SK-N-SH (cell line): ENCODE measurements at regions not wholly inside any gene's neighbourhood (a gene's known extent, or its start where the extent isn't known, plus 50 kb on each side); places are given as distances from the start of the nearest gene placed in this dataset.

Experiments used
- CTCF ChIA-PET: fragments of 300-600, 350-600 bp; formaldehyde crosslinking; extraction: SDS; loops from one replicate; lab custom pipeline; 2021; lab: Yijun Ruan, JAX
- POLR2A ChIA-PET: fragments of 350-600 bp; sonication (Branson Sonifier 250); formaldehyde crosslinking; extraction: SDS; loops from one replicate; lab custom pipeline; 2020; ENCODE audit warnings: antibody characterized with exemption, inconsistent platforms; lab: Yijun Ruan, JAX
- DNase-seq: peaks from one replicate; pipeline ENCODE4 v3.0.0; 2012
- H2AFZ ChIP-seq: fragments of 200-600 bp; sonication (generic); 2 replicates; pipeline ENCODE4 v1.8.1; 2016; ENCODE audit warnings: antibody characterized with exemption, mild to moderate bottlenecking, low read depth
- H3F3A ChIP-seq: fragments of 200-600 bp; sonication (generic); replicated peaks from 2 replicates; pipeline ENCODE3; 2016; ENCODE audit warnings: antibody characterized with exemption, mild to moderate bottlenecking; ENCODE audit not compliant: insufficient read depth
- H3K27ac ChIP-seq, 2 experiments: fragments of 200-500 bp in 1 of 2; fragments of 200-600 bp in 1 of 2; sonication (Bioruptor generic) in 1 of 2; sonication (generic), shearing (Covaris generic) in 1 of 2; 2 replicates each; pipeline versions ENCODE4 v1.5.1 to v1.6.1; 2014 to 2016; ENCODE audit warnings: low read depth in 2 of 2, inconsistent platforms in 1 of 2, low read length in 1 of 2, mild to moderate bottlenecking in 1 of 2, mixed read lengths in 1 of 2
- H3K27me3 ChIP-seq: fragments of 200-600 bp; sonication (generic), shearing (Covaris generic); 2 replicates; pipeline ENCODE4 v1.6.1; 2016; ENCODE audit warnings: mixed run types; ENCODE audit not compliant: insufficient read depth
- H3K36me3 ChIP-seq, 2 experiments: fragments of 200-500 bp in 1 of 2; fragments of 200-600 bp in 1 of 2; sonication (Bioruptor generic) in 1 of 2; sonication (generic) in 1 of 2; replicated peaks in 1 of 2; 2 replicates each; pipeline versions ENCODE3 to v1.5.1; 2014 to 2016; ENCODE audit warnings: low read length in 1 of 2, mild to moderate bottlenecking in 1 of 2; ENCODE audit not compliant: insufficient read depth in 2 of 2, control insufficient read depth in 1 of 2
- H3K4me1 ChIP-seq, 2 experiments: fragments of 200-500 bp in 1 of 2; fragments of 200-600 bp in 1 of 2; sonication (Bioruptor generic) in 1 of 2; sonication (generic), shearing (Covaris generic) in 1 of 2; 2 replicates each; pipeline versions ENCODE4 v1.5.1 to v1.6.1; 2014 to 2016; ENCODE audit warnings: low read depth in 1 of 2, low read length in 1 of 2, mixed run types in 1 of 2; ENCODE audit not compliant: insufficient read depth in 2 of 2, control insufficient read depth in 1 of 2
- H3K4me2 ChIP-seq: fragments of 200-600 bp; sonication (generic), shearing (Covaris generic); 2 replicates; pipeline ENCODE4 v1.6.1; 2017; ENCODE audit warnings: mixed run types
- H3K4me3 ChIP-seq, 2 experiments: fragments of 200-500 bp in 1 of 2; fragments of 200-600 bp in 1 of 2; sonication (Bioruptor generic) in 1 of 2; sonication (generic), shearing (Covaris generic) in 1 of 2; 2 replicates each; pipeline versions ENCODE4 v1.5.1 to v1.8.1; 2014 to 2016; ENCODE audit warnings: low read depth in 2 of 2, inconsistent platforms in 1 of 2, low read length in 1 of 2, mild to moderate bottlenecking in 1 of 2, mixed read lengths in 1 of 2, moderate library complexity in 1 of 2
- H3K79me2 ChIP-seq: fragments of 200-600 bp; sonication (generic); 2 replicates; pipeline ENCODE4 v1.8.1; 2017; ENCODE audit warnings: mild to moderate bottlenecking; ENCODE audit not compliant: insufficient read depth
- H3K9ac ChIP-seq: fragments of 200-600 bp; sonication (generic); 2 replicates; pipeline ENCODE4 v1.6.1; 2017; ENCODE audit warnings: mixed run types
- H3K9me2 ChIP-seq: fragments of 200-600 bp; sonication (generic); 2 replicates; pipeline ENCODE4 v1.6.1; 2017; ENCODE audit warnings: mixed run types
- H3K9me3 ChIP-seq: fragments of 200-600 bp; sonication (generic); 2 replicates; pipeline ENCODE4 v1.6.1; 2017; ENCODE audit warnings: mixed run types, mild to moderate bottlenecking, moderate library complexity
- H4K20me1 ChIP-seq: fragments of 200-600 bp; sonication (generic); 2 replicates; pipeline ENCODE4 v1.6.1; 2017; ENCODE audit warnings: mild to moderate bottlenecking, mixed run types; ENCODE audit not compliant: insufficient read depth
- ELF1 ChIP-seq: IDR thresholded peaks from 2 replicates; pipeline ENCODE4 v1.4.0; 2012
- EP300 ChIP-seq, 2 experiments: IDR thresholded peaks; 2 replicates each; pipeline versions ENCODE4 v1.4.0 to v1.6.1; 2012; ENCODE audit warnings: borderline replicate concordance in 1 of 2, low read depth in 1 of 2, low read length in 1 of 2
- FOSL2 ChIP-seq: IDR thresholded peaks from 2 replicates; pipeline ENCODE4 v1.4.0; 2012; ENCODE audit warnings: low read depth, mild to moderate bottlenecking, moderate library complexity, borderline replicate concordance
- FOXJ3 ChIP-seq: sonication (generic); formaldehyde crosslinking; IDR thresholded peaks from 2 replicates; pipeline ENCODE4 v1.5.1; 2020; ENCODE audit warnings: mild to moderate bottlenecking, missing genetic modification reagents
- FOXM1 ChIP-seq: IDR thresholded peaks from 2 replicates; pipeline ENCODE4 v1.4.0; 2012; ENCODE audit warnings: low read depth, mild to moderate bottlenecking
- GABPA ChIP-seq: IDR thresholded peaks from 2 replicates; pipeline ENCODE4 v1.4.0; 2012; ENCODE audit warnings: low read depth, mild to moderate bottlenecking
- JUND ChIP-seq: IDR thresholded peaks from 2 replicates; pipeline ENCODE4 v1.4.0; 2012
- MEF2A ChIP-seq: IDR thresholded peaks from 2 replicates; pipeline ENCODE4 v1.4.0; 2012; ENCODE audit warnings: low read depth, borderline replicate concordance
- NFIC ChIP-seq: IDR thresholded peaks from 2 replicates; pipeline ENCODE4 v1.4.0; 2012; ENCODE audit warnings: borderline replicate concordance
- RCOR1 ChIP-seq: fragments of 150-350 bp; IDR thresholded peaks from 2 replicates; pipeline ENCODE4 v1.6.1; 2017; ENCODE audit warnings: antibody characterized with exemption, low read length
- RFX5 ChIP-seq: IDR thresholded peaks from 2 replicates; pipeline ENCODE4 v1.6.1; 2012; ENCODE audit warnings: mild to moderate bottlenecking, improper control_type of control experiment, low read length
- RXRA ChIP-seq: IDR thresholded peaks from 2 replicates; pipeline ENCODE4 v1.4.0; 2012; ENCODE audit warnings: low read depth, mild to moderate bottlenecking, borderline replicate concordance
- SMC3 ChIP-seq: IDR thresholded peaks from 2 replicates; pipeline ENCODE4 v1.6.1; 2012; ENCODE audit warnings: low read depth, low read length, improper control_type of control experiment
- TAF1 ChIP-seq: IDR thresholded peaks from 2 replicates; pipeline ENCODE4 v1.6.1; 2012; ENCODE audit warnings: low read depth, mild to moderate bottlenecking, low read length, moderate library complexity, borderline replicate concordance
- TCF12 ChIP-seq: IDR thresholded peaks from 2 replicates; pipeline ENCODE4 v1.4.0; 2012
- TEAD4 ChIP-seq: IDR thresholded peaks from 2 replicates; pipeline ENCODE4 v1.4.0; 2012; ENCODE audit warnings: mild to moderate bottlenecking, borderline replicate concordance; ENCODE audit not compliant: insufficient read depth
- YY1 ChIP-seq: IDR thresholded peaks from 2 replicates; pipeline ENCODE4 v1.4.0; 2012; ENCODE audit warnings: low read depth, mild to moderate bottlenecking
- WGBS: methylation state at CpG from one replicate; pipeline ENCODE4 v1.1.6; 2017; ENCODE audit warnings: low lambda C conversion rate; 5-methylcytosine and 5-hydroxymethylcytosine counted together
- TF ChIP-seq, protein P1 (sequence below): IDR thresholded peaks from 2 replicates; pipeline ENCODE4 v1.6.1; 2012; ENCODE audit warnings: mild to moderate bottlenecking, low read depth, low read length, moderate library complexity
- TF ChIP-seq, protein P2 (sequence below): fragments of 150-350 bp; IDR thresholded peaks from 2 replicates; pipeline ENCODE4 v1.6.1; 2017; ENCODE audit warnings: antibody characterized with exemption, low read length, low read depth, borderline replicate concordance
- TF ChIP-seq, protein P3 (sequence below): IDR thresholded peaks from 2 replicates; pipeline ENCODE4 v1.4.0; 2012; ENCODE audit warnings: low read depth, borderline replicate concordance

DNA sequence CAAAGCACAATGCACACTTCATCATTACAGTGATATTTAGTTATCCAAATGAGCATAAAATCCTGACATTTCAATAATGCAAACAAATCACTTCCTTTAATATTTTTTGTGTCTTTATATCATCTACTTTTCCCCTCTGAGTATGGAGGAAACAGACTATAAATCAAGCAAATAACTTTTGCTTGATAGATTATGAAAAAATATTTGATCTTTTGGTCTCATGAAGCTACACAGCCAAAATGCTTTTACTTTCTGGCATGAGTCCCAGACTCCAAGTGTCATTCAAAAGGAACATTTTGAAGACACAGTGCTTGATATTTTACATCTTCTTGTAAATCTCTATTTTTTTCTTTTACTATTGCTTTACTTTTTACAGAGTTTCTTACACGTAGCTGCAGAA lies 215.3 kb upstream of the ROBO1 start:
- H3K4me2 ChIP-seq, result no peak overlapping the region

DNA sequence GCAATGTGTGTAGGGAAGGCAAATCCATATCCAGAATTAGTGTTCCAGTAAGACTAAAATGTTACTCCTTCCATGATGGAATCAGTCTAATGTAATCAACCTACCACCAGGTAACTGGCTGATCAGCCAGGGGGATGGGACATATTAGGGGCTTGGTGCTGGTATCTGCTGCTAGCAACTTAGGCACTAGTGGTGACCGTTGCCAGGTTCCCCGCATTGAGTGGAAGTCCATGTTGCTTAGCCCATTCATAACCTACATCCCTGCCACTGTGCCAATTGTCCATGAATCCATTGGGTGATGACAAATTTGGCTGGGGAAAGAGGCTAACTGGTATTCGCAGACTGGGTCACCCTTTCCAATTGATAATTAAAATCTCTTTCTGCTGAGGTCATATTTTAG lies 212.2 kb upstream of the ROBO1 start:
- H3K27ac ChIP-seq, result no peak overlapping the region
- H3K4me2 ChIP-seq, result no peak overlapping the region
- DNase-seq, result no peak
- WGBS, result 47% methylated on average over 1 of the region's 3 CpGs
- H3K9ac ChIP-seq, result no peak overlapping the region
- H3F3A ChIP-seq, result peaks cover 4% of the 10 kb centered on the region
- H3K36me3 ChIP-seq, result no peaks in the 10 kb centered on the region
- ChIA-PET POLR2A (no interaction called here), CTCF (interaction anchor here (1.4 kb wide), 1 partner anchor 9 kb away, joined by 3 read pairs; no protein-coding TSS in a partner anchor)
- H3K4me3 ChIP-seq, result no peak overlapping the region
- TF ChIP-seq SMC3 (no peak), YY1 (no peak), TEAD4 (no peak), JUND (no peak), EP300 (IDR thresholded peaks at IDR 0.05; ENCODE audit: borderline replicate concordance in 1 of 2, low read depth in 1 of 2, low read length in 1 of 2) (no peak), TCF12 (no peak)
- TF ChIP-seq, protein P1, sequence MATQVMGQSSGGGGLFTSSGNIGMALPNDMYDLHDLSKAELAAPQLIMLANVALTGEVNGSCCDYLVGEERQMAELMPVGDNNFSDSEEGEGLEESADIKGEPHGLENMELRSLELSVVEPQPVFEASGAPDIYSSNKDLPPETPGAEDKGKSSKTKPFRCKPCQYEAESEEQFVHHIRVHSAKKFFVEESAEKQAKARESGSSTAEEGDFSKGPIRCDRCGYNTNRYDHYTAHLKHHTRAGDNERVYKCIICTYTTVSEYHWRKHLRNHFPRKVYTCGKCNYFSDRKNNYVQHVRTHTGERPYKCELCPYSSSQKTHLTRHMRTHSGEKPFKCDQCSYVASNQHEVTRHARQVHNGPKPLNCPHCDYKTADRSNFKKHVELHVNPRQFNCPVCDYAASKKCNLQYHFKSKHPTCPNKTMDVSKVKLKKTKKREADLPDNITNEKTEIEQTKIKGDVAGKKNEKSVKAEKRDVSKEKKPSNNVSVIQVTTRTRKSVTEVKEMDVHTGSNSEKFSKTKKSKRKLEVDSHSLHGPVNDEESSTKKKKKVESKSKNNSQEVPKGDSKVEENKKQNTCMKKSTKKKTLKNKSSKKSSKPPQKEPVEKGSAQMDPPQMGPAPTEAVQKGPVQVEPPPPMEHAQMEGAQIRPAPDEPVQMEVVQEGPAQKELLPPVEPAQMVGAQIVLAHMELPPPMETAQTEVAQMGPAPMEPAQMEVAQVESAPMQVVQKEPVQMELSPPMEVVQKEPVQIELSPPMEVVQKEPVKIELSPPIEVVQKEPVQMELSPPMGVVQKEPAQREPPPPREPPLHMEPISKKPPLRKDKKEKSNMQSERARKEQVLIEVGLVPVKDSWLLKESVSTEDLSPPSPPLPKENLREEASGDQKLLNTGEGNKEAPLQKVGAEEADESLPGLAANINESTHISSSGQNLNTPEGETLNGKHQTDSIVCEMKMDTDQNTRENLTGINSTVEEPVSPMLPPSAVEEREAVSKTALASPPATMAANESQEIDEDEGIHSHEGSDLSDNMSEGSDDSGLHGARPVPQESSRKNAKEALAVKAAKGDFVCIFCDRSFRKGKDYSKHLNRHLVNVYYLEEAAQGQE, result no peak
- no peaks in the 10 kb centered on the region for H3K9me2 ChIP-seq
- no peaks in the 10 kb centered on the region for H3K27me3 ChIP-seq
- peaks cover 0 to 12% of the 10 kb centered on the region in 2 experiments; a peak in 2 of 4 replicates for H3K4me1 ChIP-seq
- no peaks in the 10 kb centered on the region for H3K79me2 ChIP-seq
- H4K20me1 ChIP-seq, result no peaks in the 10 kb centered on the region
- H3K9me3 ChIP-seq, result no peaks in the 10 kb centered on the region
- H2AFZ ChIP-seq, result no peak overlapping the region

More for the DNA sequence above, 215.3 kb upstream of the ROBO1 start:
- no peak overlapping the region for H2AFZ ChIP-seq
- 51% methylated on average over 1 of the region's 1 CpG for whole genome bisulfite sequencing
- peaks cover 0 to 6% of the 10 kb centered on the region in 2 experiments; a peak in 2 of 4 replicates for H3K4me1 ChIP-seq
- H3K4me3 ChIP-seq, result no peak overlapping the region
- ChIA-PET CTCF (no interaction called here), POLR2A (no interaction called here)
- no peaks in the 10 kb centered on the region for H4K20me1 ChIP-seq
- no peak for DNase-seq
- no peaks in the 10 kb centered on the region for H3K9me2 ChIP-seq
- no peaks in the 10 kb centered on the region for H3K9me3 ChIP-seq
- no peaks in the 10 kb centered on the region for H3K36me3 ChIP-seq
- H3K9ac ChIP-seq, result no peak overlapping the region
- no peaks in the 10 kb centered on the region for H3K79me2 ChIP-seq
- H3K27me3 ChIP-seq, result no peaks in the 10 kb centered on the region
- TF ChIP-seq FOXM1, result no peak
- no peak for TF ChIP-seq YY1
- no peak for TF ChIP-seq FOSL2
- TF ChIP-seq ELF1, result no peak
- no peak for TF ChIP-seq GABPA
- TF ChIP-seq, protein P2, sequence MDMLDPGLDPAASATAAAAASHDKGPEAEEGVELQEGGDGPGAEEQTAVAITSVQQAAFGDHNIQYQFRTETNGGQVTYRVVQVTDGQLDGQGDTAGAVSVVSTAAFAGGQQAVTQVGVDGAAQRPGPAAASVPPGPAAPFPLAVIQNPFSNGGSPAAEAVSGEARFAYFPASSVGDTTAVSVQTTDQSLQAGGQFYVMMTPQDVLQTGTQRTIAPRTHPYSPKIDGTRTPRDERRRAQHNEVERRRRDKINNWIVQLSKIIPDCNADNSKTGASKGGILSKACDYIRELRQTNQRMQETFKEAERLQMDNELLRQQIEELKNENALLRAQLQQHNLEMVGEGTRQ, result no peak
- TF ChIP-seq RXRA, result no peak
- TF ChIP-seq NFIC, result no peak
- no peak for TF ChIP-seq MEF2A
- no peak for TF ChIP-seq FOXJ3
- TF ChIP-seq, protein P3, sequence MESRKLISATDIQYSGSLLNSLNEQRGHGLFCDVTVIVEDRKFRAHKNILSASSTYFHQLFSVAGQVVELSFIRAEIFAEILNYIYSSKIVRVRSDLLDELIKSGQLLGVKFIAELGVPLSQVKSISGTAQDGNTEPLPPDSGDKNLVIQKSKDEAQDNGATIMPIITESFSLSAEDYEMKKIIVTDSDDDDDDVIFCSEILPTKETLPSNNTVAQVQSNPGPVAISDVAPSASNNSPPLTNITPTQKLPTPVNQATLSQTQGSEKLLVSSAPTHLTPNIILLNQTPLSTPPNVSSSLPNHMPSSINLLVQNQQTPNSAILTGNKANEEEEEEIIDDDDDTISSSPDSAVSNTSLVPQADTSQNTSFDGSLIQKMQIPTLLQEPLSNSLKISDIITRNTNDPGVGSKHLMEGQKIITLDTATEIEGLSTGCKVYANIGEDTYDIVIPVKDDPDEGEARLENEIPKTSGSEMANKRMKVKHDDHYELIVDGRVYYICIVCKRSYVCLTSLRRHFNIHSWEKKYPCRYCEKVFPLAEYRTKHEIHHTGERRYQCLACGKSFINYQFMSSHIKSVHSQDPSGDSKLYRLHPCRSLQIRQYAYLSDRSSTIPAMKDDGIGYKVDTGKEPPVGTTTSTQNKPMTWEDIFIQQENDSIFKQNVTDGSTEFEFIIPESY, result no peak
- TF ChIP-seq RFX5, result no peak
- no peak for TF ChIP-seq RCOR1
- no peak for TF ChIP-seq TAF1
- H3F3A ChIP-seq, result peaks cover 4% of the 10 kb centered on the region
- H3K27ac ChIP-seq, result no peak overlapping the region
